Activated CD4-positive, alpha-beta T cell treated with anti-CD3 and anti-CD28 coated beads, Interleukin-2, amount 50 U/mL, for 16 hours (primary cell): ENCODE measurements at regions not wholly inside any gene's neighbourhood (a gene's known extent, or its start where the extent isn't known, plus 50 kb on each side); places are given as distances from the start of the nearest gene placed in this dataset.
A peak's percentile ranks its signal among the peaks of the same experiment; 100 is the strongest.

Experiments
- DNase-seq: peaks from one replicate; pipeline ENCODE4 v3.0.0-alpha.2; 2020

- DNase-seq, result no peak
Measured at GRCh38 chr2:147499785-147500184, 345.0 kb upstream of the ACVR2A start.

- no peak for DNase-seq
Measured at GRCh38 chr2:147495734-147496133, 349.1 kb upstream of the ACVR2A start.

GRCh38 chr2:147492471-147492870 lies 352.4 kb upstream of the ACVR2A start:
- DNase-seq, result no peak

GRCh38 chr2:147491506-147491905 lies 353.3 kb upstream of the ACVR2A start:
- no peak for DNase-seq

GRCh38 chr2:147490401-147491261 lies 354.2 kb upstream of the ACVR2A start:
- DNase-seq, result peak; percentile 42

- DNase-seq, result no peak
Measured at GRCh38 chr2:147488472-147488871, 356.4 kb upstream of the ACVR2A start.

- DNase-seq, result no peak
Measured at GRCh38 chr2:147487978-147488289, 356.9 kb upstream of the ACVR2A start.

GRCh38 chr2:147487286-147487977 lies 357.4 kb upstream of the ACVR2A start:
- DNase-seq, result no peak

GRCh38 chr2:147485210-147485851 lies 359.5 kb upstream of the ACVR2A start:
- DNase-seq, result no peak

GRCh38 chr2:147483911-147484310 lies 360.9 kb upstream of the ACVR2A start:
- DNase-seq, result no peak

- DNase-seq, result no peak
Measured at GRCh38 chr2:147482916-147483669, 361.7 kb upstream of the ACVR2A start.

- DNase-seq, result no peak
Measured at GRCh38 chr2:147482111-147482895, 362.5 kb upstream of the ACVR2A start.

GRCh38 chr2:147479358-147479757 lies 365.5 kb upstream of the ACVR2A start:
- no peak for DNase-seq

- no peak for DNase-seq
Measured at GRCh38 chr2:147473075-147473474, 371.8 kb upstream of the ACVR2A start.

GRCh38 chr2:147471126-147471525 lies 373.7 kb upstream of the ACVR2A start:
- no peak for DNase-seq

- DNase-seq, result no peak
Measured at GRCh38 chr2:147469471-147469870, 375.4 kb upstream of the ACVR2A start.

GRCh38 chr2:147468963-147469362 lies 375.9 kb upstream of the ACVR2A start:
- DNase-seq, result no peak

GRCh38 chr2:147468349-147468748 lies 376.5 kb upstream of the ACVR2A start:
- no peak for DNase-seq

- DNase-seq, result no peak
Measured at GRCh38 chr2:147467441-147467840, 377.4 kb upstream of the ACVR2A start.

GRCh38 chr2:147464737-147465357 lies 380.0 kb upstream of the ACVR2A start:
- no peak for DNase-seq

GRCh38 chr2:147463881-147464520 lies 380.8 kb upstream of the ACVR2A start:
- no peak for DNase-seq
